ENCODE measurements at regions not wholly inside any gene's neighbourhood (a gene's known extent, or its start where the extent isn't known, plus 50 kb on each side); places are given as distances from the start of the nearest gene placed in this dataset.

DNA sequence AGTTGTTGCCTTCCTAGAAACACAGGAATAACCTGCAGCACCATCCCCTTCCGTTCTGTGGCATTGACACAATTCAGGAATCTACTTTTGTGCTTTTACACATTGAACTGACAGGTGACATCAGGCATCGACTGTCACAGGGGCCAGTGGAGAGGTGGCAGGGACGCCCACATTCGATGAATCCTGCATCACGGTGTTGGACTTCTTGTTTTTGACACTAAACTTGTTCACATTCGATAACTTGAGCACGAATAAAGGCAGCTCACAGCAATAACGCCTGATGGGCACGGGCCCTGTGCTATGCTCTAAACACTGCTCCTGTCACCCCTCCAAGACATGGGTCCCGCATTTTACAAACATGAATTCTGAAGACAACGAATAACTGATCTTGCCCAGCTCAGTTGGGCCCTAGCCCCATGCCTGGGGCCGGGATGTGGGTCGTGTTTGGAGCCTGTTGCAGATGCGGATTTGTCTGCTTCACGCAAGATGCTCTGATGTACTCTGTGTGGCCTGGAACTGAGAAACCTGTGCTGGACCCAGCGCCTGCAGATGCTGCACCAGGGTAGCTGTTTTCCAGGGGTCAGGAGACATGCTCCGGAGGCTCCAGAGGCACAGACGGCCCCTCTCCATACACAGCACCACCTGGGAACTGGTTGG lies 75.7 kb downstream of the TTLL2 start:
- no peak for TF ChIP-seq EGR1 (IDR thresholded peaks at IDR 0.05)
- TF ChIP-seq CEBPB (IDR thresholded peaks at IDR 0.05) = no peak
- TF ChIP-seq ZBTB7A (IDR thresholded peaks at IDR 0.05; ENCODE audit: low read depth) = no peak
- TF ChIP-seq NFIC (IDR thresholded peaks at IDR 0.05) = no peak
- no peak for TF ChIP-seq RAD21 (IDR thresholded peaks at IDR 0.05; ENCODE audit: low read depth)
- no peak for TF ChIP-seq CREB1 (IDR thresholded peaks at IDR 0.05; ENCODE audit: low read depth)
- TF ChIP-seq FOXM1 (IDR thresholded peaks at IDR 0.05; ENCODE audit: borderline replicate concordance, low read depth) = no peak
- no peak for TF ChIP-seq YY1 (IDR thresholded peaks at IDR 0.05; ENCODE audit: low read depth)
- TF ChIP-seq TAF1 (IDR thresholded peaks at IDR 0.05; ENCODE audit: low read depth) = no peak
- TF ChIP-seq EP300 (IDR thresholded peaks at IDR 0.05; ENCODE audit: borderline replicate concordance) = no peak
- TF ChIP-seq, protein P1, sequence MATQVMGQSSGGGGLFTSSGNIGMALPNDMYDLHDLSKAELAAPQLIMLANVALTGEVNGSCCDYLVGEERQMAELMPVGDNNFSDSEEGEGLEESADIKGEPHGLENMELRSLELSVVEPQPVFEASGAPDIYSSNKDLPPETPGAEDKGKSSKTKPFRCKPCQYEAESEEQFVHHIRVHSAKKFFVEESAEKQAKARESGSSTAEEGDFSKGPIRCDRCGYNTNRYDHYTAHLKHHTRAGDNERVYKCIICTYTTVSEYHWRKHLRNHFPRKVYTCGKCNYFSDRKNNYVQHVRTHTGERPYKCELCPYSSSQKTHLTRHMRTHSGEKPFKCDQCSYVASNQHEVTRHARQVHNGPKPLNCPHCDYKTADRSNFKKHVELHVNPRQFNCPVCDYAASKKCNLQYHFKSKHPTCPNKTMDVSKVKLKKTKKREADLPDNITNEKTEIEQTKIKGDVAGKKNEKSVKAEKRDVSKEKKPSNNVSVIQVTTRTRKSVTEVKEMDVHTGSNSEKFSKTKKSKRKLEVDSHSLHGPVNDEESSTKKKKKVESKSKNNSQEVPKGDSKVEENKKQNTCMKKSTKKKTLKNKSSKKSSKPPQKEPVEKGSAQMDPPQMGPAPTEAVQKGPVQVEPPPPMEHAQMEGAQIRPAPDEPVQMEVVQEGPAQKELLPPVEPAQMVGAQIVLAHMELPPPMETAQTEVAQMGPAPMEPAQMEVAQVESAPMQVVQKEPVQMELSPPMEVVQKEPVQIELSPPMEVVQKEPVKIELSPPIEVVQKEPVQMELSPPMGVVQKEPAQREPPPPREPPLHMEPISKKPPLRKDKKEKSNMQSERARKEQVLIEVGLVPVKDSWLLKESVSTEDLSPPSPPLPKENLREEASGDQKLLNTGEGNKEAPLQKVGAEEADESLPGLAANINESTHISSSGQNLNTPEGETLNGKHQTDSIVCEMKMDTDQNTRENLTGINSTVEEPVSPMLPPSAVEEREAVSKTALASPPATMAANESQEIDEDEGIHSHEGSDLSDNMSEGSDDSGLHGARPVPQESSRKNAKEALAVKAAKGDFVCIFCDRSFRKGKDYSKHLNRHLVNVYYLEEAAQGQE (IDR thresholded peaks at IDR 0.05; ENCODE audit: low read depth) = no peak

All from Ishikawa (cell line).